ENCODE measurements at regions not wholly inside any gene's neighbourhood (a gene's known extent, or its start where the extent isn't known, plus 50 kb on each side); places are given as distances from the start of the nearest gene placed in this dataset.

DNA sequence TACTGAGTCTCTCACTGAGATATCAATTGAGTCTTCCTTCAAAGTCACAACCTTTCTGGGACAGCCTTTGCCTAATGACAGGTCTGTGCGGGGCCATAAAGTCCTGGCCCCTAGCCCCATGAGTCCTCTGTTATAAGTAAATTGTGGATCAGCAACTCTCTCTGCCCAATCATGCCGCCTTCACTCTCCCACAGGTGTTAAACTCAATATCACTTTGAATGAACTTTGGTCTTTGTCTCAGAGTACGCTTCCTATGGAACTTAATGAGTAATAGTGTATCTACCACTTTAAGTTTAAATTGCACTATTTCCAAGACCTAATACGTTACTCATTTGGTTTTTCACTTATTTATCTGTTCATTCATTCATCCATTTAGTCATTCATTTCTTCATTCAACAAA, 826.4 kb downstream of the TUSC7 start:
- DNase-seq, result no peak

- no peak for DNase-seq
These were observed 828.4 kb downstream of the TUSC7 start for GRCh38 chr3:117537949-117538348.

DNA sequence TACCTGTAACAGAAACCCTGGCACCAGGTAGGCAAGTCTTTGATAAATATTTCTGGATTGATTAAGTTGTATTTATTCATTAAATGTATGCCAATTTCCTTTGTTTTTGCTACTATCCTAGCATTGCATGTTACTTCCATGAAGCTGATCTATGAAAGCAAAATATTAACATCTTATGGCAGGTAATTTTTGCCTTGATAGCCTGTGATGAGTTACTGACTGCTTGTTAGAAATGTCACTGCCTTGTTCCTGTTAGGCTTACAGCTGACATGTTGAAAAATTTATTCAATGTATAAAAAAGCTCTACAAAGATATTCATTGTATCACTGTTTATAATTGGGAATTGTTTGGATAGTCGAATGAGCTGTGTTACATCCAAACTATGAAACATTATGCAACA, 830.1 kb downstream of the TUSC7 start:
- no peak for DNase-seq

DNA sequence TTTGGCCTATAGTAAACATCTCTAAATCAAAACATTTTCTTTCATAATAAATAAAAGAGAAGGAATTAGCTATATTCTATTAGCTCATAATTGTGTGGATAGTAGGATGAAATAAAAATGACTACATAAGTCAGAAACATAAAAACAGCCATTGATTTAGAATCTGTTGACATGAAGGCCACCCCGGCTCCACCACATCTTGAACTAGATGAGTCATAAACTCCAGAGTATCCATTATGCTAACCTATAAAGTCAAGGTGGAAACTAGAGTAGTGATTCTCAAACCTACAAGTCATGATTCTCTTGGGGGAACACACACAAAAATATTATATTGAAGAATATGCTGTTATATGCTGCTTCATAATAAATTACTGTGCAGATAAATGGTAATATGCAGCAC, 831.0 kb downstream of the TUSC7 start:
- no peak for DNase-seq

- DNase-seq, result no peak
These were observed 832.1 kb downstream of the TUSC7 start for GRCh38 chr3:117541721-117542120.

DNA sequence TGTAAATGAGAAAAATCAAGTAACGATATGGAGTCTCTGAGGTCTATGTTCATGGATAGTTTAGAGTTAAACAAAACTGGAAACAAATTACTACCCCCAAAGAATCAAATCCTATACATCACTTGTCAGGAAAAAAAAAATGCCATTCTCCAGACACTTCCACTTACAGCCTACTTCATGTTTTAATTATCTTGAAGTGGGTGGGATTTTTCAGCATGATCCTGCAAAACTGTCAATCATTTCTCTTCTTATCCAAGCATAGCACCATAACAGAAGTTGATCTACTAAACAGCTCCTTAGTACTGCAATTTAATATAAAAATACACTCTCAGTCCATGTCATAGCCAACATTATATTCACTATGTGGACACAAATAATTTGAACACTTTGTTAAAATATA, 833.9 kb downstream of the TUSC7 start:
- DNase-seq, result no peak

DNA sequence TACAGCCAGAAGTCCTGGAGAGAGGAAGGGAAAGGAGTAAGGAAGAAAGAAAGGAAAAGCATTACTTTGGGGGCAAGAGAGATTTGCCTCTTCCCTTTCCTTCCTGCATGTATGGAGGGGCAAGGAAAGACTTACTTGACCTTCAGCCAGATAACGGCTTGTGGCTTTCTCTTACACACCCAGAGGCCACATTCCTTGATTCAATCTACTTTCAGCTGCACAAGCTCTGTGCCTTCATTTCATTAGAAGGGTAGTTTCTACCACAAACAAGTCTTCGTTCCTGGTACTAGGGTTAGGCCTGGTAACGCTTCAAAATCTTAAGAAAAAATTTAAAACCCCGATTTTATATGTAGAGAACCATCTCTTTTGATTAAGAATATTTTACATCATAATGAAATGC, 835.9 kb downstream of the TUSC7 start:
- no peak for DNase-seq

DNA sequence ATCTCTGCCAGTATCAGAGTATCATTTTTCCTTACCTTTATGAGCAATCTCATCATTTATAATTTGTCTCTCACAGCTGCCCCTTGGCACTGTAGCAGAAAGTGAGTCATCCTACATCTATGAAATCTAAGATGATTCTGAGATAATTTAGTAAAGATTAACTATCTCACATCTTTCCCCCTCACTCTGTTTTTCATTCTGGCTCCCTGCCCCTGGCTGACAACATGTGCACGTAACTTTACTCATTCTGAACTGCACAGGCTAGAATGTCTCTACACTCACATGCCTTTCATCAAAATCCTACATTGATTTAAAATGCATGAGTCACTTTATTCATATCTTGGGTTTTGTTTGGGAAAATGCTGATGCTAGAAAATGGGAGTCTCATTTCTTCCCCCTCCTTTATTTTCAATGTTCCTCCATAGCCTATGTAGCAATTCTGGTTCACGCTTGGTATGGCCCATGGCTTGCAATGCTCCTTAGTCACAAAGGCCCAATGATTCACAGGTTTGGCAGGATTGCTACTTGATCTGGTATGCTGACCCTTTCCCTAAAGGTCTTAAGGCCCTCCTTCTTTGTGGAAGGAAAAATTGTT, 838.5 kb downstream of the TUSC7 start:
- no peak for DNase-seq

DNA sequence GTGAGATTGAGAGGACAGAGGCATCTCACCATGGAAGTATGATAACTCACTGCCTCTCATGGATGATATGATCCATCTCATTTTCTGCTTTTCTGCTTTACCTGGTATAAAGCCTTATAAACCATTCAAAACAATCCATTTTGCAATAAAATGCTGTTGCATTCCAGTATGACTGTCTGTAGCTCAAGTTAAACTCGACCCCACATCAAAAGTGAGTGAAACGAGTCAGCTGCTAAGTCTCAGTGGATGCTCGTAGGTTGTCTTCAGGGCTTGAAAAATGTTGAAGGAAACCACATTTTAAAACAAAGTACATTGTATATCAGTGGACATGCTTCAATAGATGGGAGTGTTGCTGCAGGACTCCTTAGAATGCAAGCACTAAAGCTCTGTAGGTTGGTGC, 839.0 kb downstream of the TUSC7 start:
- DNase-seq, result no peak

DNA sequence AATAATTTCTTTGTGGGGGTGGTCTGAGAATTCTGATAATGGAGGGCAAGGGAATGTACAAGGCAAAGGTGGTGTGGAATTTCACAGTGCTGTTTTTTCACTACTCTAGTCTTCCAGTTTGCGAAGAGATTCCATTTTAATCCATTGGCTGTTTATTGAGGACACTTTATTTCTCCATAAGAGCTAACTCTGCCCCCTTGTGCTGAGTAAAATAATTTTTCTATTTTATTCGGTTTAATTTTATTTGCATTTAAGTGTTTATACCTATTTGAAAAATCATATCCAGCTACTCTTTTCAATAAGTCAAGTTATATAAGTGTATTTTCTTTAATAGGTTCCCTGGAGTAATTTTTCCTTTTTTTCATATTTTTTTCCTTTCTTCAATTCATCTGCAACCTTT, 840.1 kb downstream of the TUSC7 start:
- DNase-seq, result no peak

- no peak for DNase-seq
These were observed 841.2 kb downstream of the TUSC7 start for GRCh38 chr3:117550766-117551165.

- no peak for DNase-seq
These were observed 843.9 kb downstream of the TUSC7 start for GRCh38 chr3:117553461-117553860.

- no peak for DNase-seq
These were observed 847.2 kb downstream of the TUSC7 start for GRCh38 chr3:117556646-117557407.

GRCh38 chr3:117557464-117558090, 848.0 kb downstream of the TUSC7 start:
- no peak for DNase-seq

DNA sequence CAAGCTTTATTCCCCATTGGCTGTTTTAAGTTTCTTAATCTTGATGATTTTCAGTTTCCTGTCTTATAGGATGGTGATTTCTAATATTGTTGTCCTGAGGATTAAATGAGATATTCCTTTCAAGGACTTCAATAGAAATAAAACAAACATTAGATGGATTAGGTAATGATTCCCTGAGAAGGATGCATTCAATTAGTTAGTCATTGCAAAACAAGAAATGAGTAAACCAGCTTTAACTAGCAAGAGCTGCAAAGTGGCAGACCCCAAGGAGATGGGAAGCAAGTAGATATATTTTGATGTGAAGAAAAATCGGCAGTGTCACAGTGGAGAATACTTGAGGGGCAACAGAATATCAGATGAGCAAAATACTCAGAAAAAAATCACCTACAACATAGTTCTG, 849.1 kb downstream of the TUSC7 start:
- no peak for DNase-seq

DNA sequence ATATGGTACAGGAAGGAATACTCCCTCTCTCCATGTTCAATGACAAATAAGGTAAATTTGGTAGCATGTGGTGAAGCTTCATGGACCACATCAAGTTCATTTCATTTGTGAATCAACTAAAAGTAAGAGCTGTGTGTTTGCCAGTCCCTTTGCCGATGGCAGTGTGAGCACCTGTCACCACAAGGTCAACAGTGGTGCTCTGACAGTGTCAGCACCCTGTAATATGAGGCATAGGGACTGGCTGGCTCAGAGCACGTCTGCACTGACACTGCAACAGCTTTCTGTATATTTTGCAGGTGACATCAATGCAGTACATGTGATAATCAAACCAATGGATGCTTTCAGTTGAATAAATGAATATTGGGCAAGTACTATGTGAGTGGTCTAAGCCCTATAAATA, 852.4 kb downstream of the TUSC7 start:
- no peak for DNase-seq

- DNase-seq, result no peak
These were observed 853.5 kb downstream of the TUSC7 start for GRCh38 chr3:117563063-117563462.

- no peak for DNase-seq
These were observed 856.2 kb downstream of the TUSC7 start for GRCh38 chr3:117565777-117566176.

- DNase-seq, result no peak
These were observed 857.3 kb downstream of the TUSC7 start for GRCh38 chr3:117566926-117567325.

DNA sequence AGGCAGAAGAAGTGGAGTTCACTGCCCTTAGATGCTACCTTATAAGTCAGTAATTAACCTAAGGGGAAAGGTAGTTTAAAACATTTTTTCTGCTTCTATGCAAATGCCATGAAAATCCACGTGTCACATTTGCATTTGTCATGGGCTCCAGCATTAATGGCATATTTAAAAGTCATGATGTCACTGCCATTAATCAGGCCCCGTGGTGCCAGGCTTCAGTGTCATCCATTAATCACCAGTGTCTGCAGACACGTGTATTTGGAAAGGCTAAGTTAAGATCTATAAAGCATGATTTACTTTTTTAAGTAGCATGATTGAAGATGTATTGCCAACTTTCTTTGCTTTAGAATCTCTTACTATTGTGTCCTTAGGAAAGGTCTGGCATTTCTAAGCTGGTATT, 857.8 kb downstream of the TUSC7 start:
- no peak for DNase-seq

- DNase-seq, result no peak
These were observed 858.3 kb downstream of the TUSC7 start for GRCh38 chr3:117567906-117568305.

DNA sequence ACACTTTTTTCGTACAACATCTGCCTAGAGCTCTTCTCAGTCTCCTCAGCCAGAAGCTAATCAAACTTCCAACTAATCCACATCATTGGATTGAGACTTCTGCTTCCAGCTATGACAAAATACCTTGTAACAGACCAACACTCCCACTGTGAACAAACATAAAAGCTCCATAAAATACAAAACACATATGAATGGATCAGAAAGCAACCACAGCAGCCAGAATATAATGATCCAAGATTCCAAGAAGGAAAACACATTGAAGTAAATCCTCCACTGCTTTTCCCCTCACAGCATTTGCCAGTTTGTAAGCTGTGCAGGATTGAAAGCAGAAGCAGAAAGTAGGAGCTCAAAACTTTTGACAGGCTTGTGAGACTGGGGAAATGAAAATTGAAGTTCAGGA, 863.2 kb downstream of the TUSC7 start:
- DNase-seq, result no peak

- no peak for DNase-seq
These were observed 871.2 kb downstream of the TUSC7 start for GRCh38 chr3:117580806-117581205.

DNA sequence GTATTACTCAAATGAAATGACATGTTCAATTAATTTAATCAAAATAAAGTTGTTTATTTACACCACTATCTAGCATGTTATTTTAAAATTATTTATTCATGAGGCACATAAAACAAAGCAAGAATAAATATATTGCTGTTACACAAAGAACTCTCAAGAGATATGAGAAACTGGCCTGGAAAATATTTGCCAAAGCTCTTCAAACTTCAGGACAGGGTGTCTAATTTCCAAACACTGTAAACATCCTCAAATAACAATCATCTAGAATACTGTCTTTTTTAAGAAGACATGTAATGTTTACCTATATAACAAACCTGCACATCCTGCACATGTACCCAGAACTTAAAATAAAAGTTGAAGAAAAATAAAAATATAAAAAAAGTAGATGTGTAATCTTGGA, 876.6 kb downstream of the TUSC7 start:
- no peak for DNase-seq
